ENCODE measurements at regions not wholly inside any gene's neighbourhood (a gene's known extent, or its start where the extent isn't known, plus 50 kb on each side); places are given as distances from the start of the nearest gene placed in this dataset.

- no peak for TF ChIP-seq ZNF512 (tag; IDR thresholded peaks at IDR 0.05)
- no peak for TF ChIP-seq JUND (IDR thresholded peaks at IDR 0.05; ENCODE audit: borderline replicate concordance, low read depth, low read length)
- peak; percentile 26; the same call in 1 of the 3 replicates for TF ChIP-seq JUND (tag; IDR thresholded peaks at IDR 0.05; ENCODE audit: borderline replicate concordance, low read depth, low read length)
- TF ChIP-seq FOXK1 (CRISPR knock-in tag; IDR thresholded peaks at IDR 0.05; ENCODE audit: borderline replicate concordance) = no peak
- no peak for TF ChIP-seq KDM2B (CRISPR knock-in tag; IDR thresholded peaks at IDR 0.05)
- no peak for TF ChIP-seq KDM5B (IDR thresholded peaks at IDR 0.05; ENCODE audit: insufficient replicate concordance, low read depth, low read length)
- no peak for TF ChIP-seq THRAP3 (IDR thresholded peaks at IDR 0.05; ENCODE audit: borderline replicate concordance)
- TF ChIP-seq TRIM24 (IDR thresholded peaks at IDR 0.05) = peak in 1 of 2 experiments; percentile 11; a peak in 1 of 4 replicates
- no peak for TF ChIP-seq BMI1 (IDR thresholded peaks at IDR 0.05; ENCODE audit: low read length)
- TF ChIP-seq CCNT2 (IDR thresholded peaks at IDR 0.05; ENCODE audit: borderline replicate concordance, extremely low read depth, insufficient read length, low read depth, low read length) = no peak
Observed at GRCh38 chr2:37568565-37568964, 102.9 kb downstream of the CDC42EP3 start (continued).

Data from K562 (cell line).